Left ventricle myocardium superior (tissue), 1 donor: ENCODE measurements at regions not wholly inside any gene's neighbourhood (a gene's known extent, or its start where the extent isn't known, plus 50 kb on each side); places are given as distances from the start of the nearest gene placed in this dataset.
"Not testable (repeated sequence)": the region's sequence is repeated elsewhere in the genome, so short reads cannot be mapped to it uniquely, and the experiment has no call there.

Experiments
- ATAC-seq: fragments of 200-7000 bp; cut with Tn5 transposase; one replicate; pipeline ENCODE4 v1.9.1; 2020; ENCODE audit warnings: mild to moderate bottlenecking, moderate library complexity
- DNase-seq: peaks from one replicate; pipeline ENCODE4 v3.0.0-alpha.2; 2020
- intact Hi-C: fragments of 100-400 bp; cut with micrococcal nuclease; formaldehyde crosslinking; loops from one replicate; pipeline ENCODE4 v1.11.0; 2022
- donor health status: DM: no; HTN: yes; CAD: no; lungs with severe emphysema.

GRCh38 chr6:19578481-19578880 lies 258.7 kb upstream of the ID4 start:
- ATAC-seq = no peak
- intact Hi-C loops = no loop called here

GRCh38 chr6:19584207-19584606 lies 253.0 kb upstream of the ID4 start:
- ATAC-seq, intact Hi-C loops, DNase-seq: not testable (repeated sequence)

More at GRCh38 chr6:19578481-19578880, 258.7 kb upstream of the ID4 start:
- DNase-seq = no peak

- DNase-seq = no peak
- intact Hi-C loops = no loop called here
- no peak for ATAC-seq
Measured at GRCh38 chr6:19587238-19587942, 249.8 kb upstream of the ID4 start.

- DNase-seq = no peak
Measured at GRCh38 chr6:19590501-19591131, 246.6 kb upstream of the ID4 start.

GRCh38 chr6:19597809-19598320 lies 239.3 kb upstream of the ID4 start:
- DNase-seq = no peak
- ATAC-seq = no peak
- intact Hi-C loops = no loop called here

More at GRCh38 chr6:19590501-19591131, 246.6 kb upstream of the ID4 start:
- intact Hi-C loops = no loop called here
- no peak for ATAC-seq

- ATAC-seq (no peak), DNase-seq (no peak)
- intact Hi-C loops = no loop called here
Measured at GRCh38 chr6:19599796-19600464, 237.2 kb upstream of the ID4 start.

GRCh38 chr6:19602434-19603013 lies 234.6 kb upstream of the ID4 start:
- ATAC-seq (no peak), DNase-seq (no peak)
- intact Hi-C loops = no loop called here

GRCh38 chr6:19603721-19604120 lies 233.4 kb upstream of the ID4 start:
- ATAC-seq = no peak
- intact Hi-C loops = no loop called here
- DNase-seq = peak; percentile 34

- no peak for DNase-seq
- ATAC-seq = no peak
- intact Hi-C loops = no loop called here
Measured at GRCh38 chr6:19605624-19606023, 231.5 kb upstream of the ID4 start.

GRCh38 chr6:19608546-19608945 lies 228.6 kb upstream of the ID4 start:
- no peak for DNase-seq
- intact Hi-C loops = no loop called here
- no peak for ATAC-seq

GRCh38 chr6:19609972-19610641 lies 227.1 kb upstream of the ID4 start:
- DNase-seq (no peak), ATAC-seq (no peak)
- intact Hi-C loops = no loop called here

- ATAC-seq, intact Hi-C loops, DNase-seq: not testable (repeated sequence)
Measured at GRCh38 chr6:19612672-19613466, 224.3 kb upstream of the ID4 start.

- ATAC-seq (no peak), DNase-seq (no peak)
- intact Hi-C loops = no loop called here
Measured at GRCh38 chr6:19613678-19614077, 223.5 kb upstream of the ID4 start.

- intact Hi-C loops = no loop called here
- no peak for DNase-seq
- ATAC-seq = no peak
Measured at GRCh38 chr6:19616022-19616421, 221.1 kb upstream of the ID4 start.

- no peak for DNase-seq
- intact Hi-C loops = no loop called here
- ATAC-seq = no peak
Measured at GRCh38 chr6:19632230-19632629, 204.9 kb upstream of the ID4 start.

GRCh38 chr6:19632786-19633185 lies 204.4 kb upstream of the ID4 start:
- intact Hi-C loops = no loop called here
- no peak for DNase-seq

GRCh38 chr6:19635728-19636127 lies 201.4 kb upstream of the ID4 start:
- DNase-seq (no peak), ATAC-seq (no peak)
- intact Hi-C loops = no loop called here

More at GRCh38 chr6:19632786-19633185, 204.4 kb upstream of the ID4 start:
- no peak for ATAC-seq

GRCh38 chr6:19637010-19637409 lies 200.2 kb upstream of the ID4 start:
- intact Hi-C loops = no loop called here
- DNase-seq (no peak), ATAC-seq (no peak)

- ATAC-seq (no peak), DNase-seq (no peak)
- intact Hi-C loops = no loop called here
Measured at GRCh38 chr6:19638931-19639330, 198.2 kb upstream of the ID4 start.
